HG03521 (cell line): ENCODE measurements at regions not wholly inside any gene's neighbourhood (a gene's known extent, or its start where the extent isn't known, plus 50 kb on each side); places are given as distances from the start of the nearest gene placed in this dataset.

Experiments
- ATAC-seq: cut with Tn5 transposase; IDR thresholded peaks from one replicate; pipeline ENCODE4 v1.9.1; 2021; ENCODE audit warnings: mild to moderate bottlenecking, moderate library complexity; ENCODE audit not compliant: unreplicated experiment

DNA sequence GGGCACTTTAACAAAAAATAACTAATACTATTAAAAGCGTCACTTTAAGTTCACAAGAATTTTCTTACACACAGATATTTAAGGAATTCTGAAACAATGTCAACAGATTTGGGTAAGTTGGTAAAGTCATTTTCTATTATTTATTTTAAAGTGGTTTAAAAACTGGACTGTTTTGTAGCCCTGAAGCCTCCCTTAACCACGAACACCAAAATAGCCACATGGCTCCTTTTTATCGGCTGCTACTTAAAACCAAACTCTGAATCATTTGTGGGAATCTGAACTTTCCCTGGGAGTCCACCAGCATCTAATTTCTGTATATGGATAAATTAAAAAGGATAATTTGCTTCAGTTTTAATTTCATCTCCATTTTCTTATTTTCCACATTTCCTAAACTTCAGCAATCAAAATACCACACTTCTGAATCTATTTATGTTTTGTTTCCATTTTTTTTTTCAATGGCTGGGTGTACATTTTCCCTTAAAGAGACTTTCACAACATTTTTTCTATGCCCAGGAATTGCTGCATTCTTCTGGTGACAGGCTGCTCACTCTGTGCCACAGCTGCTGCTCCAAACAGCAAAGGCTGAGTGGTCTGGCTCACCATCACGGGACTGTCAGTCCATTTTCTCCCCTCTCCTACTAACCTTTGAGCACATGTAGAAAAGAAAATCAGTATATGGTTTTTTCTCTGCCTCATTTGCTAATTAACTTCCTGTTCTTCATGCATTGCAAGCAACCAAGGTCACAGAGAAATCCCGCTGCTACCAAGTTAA, 255.5 kb upstream of the KCNJ16 start:
- no peak for ATAC-seq

DNA sequence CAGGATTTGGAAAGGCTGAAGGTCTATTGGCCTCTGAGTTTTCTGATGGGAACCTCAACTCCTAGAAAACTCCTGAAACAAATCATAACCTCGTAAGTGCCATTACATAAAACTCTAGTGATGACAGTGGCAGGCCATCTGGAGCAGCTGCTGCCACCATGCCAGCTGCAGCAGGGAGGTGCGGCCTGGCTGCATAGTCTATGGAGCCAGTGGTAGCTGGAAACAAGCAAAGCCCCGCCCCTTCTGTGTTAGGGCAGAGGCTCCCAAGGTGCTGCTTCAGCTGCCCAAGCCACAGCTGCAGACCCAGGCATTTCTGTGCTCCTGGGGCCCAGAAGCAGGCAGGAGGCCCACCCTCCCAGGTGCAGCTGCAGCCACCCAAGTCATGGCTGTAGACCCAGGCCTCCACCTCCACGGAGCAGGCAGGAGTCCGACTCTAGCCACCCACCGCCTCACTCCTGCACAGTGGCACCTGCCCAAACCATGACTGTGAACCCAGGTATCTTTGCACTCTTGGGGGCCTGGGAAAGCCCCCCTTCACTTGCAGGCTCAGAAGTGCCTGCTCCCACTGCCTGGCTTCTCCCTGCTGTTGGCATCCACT, 254.1 kb upstream of the KCNJ16 start:
- no peak for ATAC-seq

DNA sequence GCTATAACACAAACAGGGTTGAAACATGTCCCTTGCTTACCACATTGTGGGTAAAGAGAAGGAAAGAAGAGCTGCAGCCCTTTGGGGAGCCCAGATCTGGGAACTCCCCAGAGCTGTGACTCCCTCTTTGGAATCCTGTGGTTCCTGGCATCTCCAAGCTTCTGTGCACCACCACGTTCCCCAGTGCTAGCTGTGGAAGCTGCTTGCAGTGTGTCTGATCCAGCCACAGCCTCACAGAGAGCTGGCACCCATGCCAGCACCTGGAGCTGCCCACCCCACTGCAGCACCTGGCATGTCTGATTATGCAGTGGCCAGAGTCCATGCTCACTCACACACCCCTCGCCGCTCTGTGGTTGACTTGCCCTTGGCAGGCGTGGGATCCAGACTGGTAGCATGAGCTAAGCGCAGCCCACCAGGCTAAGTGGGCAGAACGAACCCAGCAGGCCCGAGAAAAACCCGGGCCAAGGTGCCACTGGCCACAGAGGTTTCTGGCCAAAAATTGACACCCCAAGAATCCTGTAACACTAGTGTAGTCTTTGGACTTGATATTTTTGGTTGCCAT, 252.6 kb upstream of the KCNJ16 start:
- no peak for ATAC-seq

DNA sequence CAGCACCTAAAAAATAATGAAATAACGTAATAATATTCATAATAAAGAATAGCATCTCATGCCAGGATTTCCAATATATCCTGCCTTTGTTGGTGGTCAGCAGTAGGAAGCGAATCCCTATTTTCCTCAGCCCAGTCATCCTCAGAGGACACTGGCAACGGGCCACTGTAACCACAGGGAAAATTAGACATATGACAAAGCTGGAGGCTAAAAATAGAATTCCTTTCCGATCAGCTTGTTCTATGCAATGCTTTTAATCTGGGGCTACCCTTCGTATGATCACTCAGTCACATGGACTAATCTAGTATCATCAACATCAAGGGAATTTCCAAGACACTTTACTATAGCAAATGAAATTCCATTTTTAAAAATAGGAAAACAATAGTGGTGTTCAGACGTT, 246.9 kb upstream of the KCNJ16 start:
- no peak for ATAC-seq

DNA sequence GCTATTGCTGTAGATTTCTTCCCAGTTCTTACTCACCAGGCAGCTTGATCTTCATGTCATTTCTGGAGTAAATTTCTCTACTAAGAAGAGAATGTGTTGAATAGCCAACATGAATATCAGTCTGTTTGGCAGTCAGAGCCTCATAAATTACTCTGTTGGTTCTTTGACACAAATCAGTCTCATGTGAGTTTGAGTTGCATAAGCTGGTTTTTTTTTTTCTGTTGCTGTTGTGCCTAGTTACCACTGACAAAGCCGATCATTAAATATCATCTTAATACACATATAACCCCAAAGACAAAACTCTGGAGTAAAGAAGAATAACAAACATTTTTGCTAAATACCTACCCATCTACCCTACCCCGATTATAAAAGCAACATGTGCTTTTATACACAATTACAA, 240.5 kb upstream of the KCNJ16 start:
- ATAC-seq: no peak

DNA sequence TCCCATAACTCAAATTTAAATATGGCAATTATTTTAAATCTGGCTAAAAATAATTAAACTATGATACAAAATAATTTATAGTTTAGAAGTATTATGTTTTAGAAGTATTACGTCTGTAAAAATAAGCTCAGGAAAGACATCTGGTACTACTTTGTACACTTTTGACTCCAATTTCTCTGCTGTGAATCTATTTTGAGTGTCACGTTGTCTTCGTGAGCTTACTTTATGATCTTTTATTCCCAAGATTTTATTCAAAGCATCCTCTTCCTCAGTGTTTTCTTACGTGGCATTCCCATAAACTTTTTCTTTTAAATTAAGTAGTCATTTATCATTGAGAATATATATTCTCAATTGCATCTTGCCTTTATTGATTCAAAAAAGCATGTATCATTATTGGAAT, 223.3 kb upstream of the KCNJ16 start:
- ATAC-seq: no peak

DNA sequence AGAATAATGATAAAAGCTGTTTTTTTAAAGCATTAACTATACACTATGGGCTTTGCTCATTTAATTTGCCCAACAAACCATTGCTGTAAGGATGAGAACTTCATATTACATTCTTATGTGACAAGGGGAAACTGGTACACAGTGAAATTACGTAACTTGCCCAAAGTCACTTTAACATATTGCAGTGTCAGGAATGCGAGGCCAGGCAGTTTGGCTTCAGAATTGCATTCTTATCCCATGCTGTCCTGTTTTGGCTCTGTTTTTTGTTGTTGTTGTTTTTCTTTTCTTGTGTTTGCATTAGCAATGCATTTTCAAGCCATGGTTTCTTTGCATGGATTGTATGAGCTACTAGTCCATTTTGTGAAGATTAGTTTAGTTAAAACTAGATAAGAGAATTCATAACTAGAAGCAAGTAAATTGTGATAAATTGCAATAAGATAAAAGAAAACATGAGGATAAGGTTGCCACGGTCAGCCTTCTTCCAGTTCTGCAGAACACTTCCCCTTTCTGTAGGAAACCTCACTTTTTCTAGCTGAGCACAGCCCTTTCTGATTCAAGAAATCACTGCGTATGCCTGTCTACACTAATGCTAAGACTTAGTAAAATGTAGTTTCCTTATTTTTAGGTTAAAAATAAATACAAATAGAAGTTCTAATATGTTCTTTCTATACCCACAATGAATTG, 221.3 kb upstream of the KCNJ16 start:
- no peak for ATAC-seq

DNA sequence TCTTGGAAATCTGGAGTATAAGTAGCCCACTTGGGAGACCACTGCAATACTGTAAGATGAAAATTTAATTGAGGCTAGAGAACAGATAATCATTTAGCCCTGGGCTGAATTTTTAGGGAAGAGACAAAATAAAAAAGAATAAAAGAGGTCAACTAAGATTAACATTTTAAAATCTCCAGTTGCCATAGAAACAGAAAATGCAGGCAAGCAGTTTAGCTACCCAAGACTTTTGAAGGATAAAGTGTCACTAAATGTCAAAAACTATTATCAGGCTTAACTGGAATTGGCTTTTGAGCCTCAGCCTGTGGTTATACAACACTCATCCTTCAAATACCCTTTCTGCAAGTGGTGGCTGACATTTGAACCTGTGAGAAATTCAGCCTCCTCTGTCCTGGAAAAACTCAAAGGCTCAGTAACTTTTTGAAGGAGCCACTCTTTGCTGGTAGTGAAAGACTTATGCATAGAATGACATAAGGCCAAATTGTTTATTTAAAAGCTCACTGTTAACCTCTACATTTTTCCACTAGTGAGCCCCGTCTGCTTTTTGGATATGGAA, 220.7 kb upstream of the KCNJ16 start:
- no peak for ATAC-seq

DNA sequence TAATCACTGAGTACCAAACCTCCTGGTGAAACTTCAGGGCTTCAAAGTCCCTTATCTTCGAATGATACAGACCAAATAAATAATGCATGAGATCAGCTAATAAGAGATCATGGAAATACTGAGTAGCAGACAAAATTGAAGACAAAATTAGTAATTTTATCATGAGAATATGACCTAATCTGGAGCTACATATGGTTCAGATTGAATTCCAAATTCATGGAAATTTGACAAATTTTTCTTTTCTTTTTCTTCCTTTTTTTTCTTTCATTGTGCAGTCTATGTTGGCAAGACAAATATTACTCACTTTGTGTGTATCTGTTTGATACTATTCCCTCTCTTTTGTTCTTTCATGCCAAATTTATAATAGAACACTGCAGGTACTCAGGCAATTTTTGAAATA, 218.1 kb upstream of the KCNJ16 start:
- ATAC-seq: no peak

DNA sequence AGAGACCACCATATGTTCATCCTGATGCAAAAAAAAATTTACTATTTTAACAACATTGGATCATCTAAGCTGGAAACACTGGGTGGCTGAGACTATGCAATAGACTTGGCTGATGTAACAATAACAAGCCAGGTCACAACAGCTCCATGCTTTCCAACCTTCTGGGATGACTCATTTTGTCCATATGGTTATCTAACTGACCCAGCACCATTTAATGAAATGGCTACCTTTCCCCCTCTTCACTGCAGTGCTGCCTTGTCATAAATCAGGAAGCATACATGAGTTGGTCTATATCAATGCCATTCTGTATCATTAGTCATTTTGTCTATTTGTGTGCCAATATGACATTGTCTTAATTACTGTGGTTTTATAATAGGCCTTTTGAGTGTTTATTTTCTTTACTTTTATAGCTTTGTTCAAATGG, 217.6 kb upstream of the KCNJ16 start:
- ATAC-seq: no peak

DNA sequence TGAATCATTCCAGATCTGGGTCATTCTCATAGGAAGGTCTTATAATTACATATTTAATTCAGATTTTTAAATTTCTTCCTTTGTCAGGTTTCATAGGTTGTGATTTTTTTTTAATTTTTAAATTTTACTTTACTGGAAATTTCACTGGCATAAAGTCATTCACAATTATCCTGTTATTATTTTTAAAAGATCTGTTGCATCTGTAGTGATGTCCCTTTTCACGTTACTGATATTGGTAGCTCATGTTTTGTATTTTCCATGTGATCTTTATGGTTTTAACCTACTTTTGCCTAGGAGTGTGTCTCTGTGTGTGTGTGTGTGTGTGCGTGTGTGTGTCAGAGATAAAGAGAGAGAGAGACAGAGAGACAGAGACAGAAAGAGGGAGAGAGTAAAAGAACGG, 216.6 kb upstream of the KCNJ16 start:
- ATAC-seq: no peak

DNA sequence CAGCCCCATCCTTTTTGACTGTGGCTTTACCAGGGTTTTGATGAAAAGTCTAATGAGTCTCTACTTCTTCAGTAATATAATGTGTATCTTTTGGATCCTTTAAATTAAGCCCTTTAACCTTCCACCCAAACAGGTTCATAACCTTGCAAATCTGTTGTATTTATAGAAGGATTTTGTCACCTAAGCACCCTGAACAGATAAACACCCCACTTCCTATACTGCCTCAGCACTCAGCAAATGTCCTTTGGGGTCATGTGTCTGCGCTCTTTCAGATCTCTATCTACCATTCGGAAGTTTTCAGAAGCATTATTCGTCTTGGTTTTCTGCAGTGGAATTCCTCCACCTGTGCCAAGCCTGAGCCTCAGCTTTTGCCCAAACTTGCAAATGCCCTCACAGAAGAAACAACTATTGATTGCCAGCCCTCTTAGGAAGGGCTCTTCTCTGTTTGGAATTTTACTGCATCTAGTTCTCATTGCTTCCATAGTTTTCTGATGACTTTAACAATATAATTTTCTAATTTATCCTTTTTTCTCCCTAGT, 214.8 kb upstream of the KCNJ16 start:
- ATAC-seq: no peak

DNA sequence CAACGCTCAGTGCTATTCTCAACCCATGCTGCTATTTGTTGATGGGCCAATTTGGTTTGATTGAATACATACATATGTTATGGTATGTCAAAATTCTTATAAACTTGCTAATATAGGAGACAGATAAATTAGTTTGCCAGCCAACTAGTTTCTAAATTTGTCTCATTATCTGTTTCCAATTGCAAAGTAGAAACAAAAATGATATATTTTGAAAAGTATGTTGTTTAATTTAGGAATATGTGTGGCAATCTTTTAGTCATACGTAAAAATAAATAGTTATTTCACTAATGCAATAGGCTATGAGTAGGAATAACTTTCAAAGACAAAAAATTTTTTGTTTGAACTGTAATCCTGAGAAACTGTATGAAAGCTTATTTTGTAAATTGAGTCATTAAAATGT, 210.6 kb upstream of the KCNJ16 start:
- no peak for ATAC-seq

DNA sequence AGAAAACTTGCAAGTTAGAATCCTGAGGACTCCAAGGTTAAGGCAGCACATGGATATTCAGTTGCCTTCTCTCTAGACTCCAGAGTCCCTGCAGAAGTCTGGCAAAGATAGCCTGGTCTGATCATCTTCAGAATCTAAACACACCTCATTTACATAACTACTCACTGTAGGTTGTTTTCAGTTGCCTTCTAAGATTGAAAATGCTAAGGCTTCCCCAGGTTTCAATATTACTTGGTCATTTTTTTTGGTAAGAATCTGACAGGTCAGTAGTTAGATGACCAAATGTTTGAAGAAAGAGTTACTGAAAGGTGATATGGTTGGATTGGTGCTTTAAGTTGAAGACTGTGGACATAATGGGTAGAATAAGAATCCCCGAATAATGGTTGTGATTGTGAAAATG, 205.4 kb upstream of the KCNJ16 start:
- ATAC-seq: peak; percentile 65

DNA sequence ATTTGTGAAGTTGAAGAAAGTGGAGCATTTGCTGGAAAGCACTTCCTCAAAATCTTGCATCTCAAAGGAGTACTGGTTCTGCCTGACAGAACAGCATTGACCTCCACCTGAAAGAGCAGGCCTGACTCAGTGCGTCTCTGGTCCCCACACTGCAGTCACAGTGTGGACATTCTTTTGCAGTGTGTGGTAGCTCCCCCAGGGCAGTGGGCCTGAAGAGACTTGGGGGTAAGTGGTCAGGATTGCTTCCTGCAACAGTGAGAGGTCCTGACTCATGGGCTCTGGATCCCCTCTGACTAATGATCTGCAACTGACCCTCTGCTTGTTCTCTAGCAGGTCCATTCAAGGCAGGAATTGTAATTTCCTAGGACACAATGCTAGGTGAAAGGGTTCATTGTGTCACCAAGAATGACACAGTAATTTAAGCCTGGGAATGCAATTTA, 204.9 kb upstream of the KCNJ16 start:
- peak; percentile 51 for ATAC-seq

DNA sequence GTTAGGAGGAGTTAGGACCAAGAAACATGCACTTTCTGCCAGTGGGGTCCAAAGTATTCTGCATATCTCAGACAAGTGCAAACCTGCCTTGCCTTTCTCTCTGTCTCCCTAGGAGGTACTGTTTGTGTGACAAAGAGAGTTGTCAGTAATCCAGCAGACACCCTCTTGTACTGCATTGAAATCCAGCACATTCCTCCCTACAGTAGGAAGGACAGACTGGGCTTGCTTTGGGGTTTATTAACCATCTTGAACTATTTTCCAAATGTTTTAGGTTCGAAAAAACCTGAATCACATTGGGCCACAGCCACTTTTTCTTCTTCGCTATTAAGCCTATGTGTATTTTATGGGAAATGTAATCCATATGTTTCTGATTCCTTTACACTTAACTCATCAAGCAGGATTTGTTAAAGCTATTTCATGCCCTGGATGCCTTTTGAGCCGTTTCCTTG, 204.2 kb upstream of the KCNJ16 start:
- ATAC-seq: no peak

DNA sequence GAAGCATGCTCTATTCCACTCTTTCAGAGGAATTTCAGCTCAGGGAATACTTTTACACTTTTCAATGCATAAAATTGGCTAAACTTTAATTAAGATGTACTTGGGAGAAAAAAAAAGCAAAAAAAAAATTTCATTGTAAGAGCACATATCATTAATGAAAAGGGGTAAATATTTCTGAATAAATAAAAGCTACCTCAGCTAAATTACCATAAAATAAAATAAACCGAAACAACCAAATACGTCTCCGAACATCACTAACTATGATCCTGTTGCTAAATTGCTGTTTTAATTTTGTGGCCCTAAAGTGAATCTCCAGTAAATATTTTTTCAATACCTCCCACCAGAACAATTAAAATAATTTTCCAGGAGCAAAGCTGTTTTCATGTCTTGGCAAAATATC, 203.7 kb upstream of the KCNJ16 start:
- no peak for ATAC-seq

DNA sequence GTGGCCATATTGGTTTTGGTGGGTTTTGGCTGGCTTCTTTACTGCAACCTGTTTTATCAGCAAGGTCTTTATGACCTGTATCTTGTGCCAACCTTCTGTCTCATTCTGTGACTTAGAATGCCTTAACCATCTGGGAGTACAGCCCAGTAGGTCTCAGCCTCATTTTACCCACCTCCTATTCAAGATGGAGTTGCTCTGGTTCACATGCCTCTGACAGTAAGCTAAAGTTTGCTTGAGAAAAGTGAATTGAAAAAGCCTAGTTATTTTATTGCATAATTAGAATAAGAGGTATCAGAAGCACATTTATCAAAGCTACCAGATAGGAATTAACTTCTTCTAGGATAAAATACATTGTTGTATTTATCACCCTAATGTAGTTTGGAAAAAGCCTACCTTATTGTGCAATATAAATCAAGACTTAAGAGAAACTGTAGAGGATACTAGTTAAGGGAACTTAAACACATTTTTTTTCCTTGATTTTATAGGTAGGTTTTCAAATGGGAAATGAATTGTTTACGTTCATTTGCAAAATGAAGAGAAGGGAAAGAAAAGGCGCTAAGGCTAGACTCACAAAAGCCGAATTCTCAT, 202.3 kb upstream of the KCNJ16 start:
- ATAC-seq: no peak

DNA sequence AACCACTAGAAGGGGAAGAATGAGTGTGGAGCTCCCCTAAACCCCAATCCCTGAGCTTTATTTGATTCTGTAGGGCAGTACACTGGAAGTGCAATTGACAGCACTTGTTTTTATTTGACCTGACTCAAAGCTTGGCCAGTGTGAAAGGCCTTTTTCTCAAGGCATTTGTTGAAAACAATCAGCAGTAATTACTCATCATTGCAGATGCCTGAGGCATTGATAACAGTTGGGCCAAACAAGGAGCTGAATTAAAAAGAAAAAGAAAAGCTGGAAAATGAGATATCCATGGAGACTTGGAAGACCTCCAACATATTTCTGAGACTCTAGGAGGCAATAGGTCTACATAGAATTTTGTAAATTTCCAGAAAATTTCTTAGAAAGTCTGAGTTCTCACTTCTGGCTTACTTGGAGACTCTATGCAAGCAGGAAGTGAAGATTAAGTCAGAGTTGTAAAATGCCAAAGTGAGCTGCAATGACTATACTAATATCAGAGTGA, 200.8 kb upstream of the KCNJ16 start:
- ATAC-seq: no peak

DNA sequence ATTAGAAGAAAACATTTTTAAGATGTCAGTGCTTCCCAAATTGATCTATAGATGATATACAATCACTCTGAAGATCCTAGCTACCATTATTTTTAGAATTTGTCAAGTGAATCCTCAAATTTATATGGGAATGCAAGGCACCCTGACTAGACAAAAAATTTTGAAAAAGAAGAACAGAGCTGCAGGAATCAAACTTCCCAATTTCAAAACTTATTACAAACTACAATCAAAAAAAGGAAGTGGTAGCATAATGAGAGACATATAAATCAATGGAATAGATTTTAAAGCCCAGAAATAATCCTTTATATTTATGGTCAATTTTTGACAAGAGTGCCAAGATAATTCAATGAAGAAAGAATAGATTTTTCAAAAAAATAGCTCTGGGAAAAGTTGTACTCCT, 198.3 kb upstream of the KCNJ16 start:
- ATAC-seq: no peak

DNA sequence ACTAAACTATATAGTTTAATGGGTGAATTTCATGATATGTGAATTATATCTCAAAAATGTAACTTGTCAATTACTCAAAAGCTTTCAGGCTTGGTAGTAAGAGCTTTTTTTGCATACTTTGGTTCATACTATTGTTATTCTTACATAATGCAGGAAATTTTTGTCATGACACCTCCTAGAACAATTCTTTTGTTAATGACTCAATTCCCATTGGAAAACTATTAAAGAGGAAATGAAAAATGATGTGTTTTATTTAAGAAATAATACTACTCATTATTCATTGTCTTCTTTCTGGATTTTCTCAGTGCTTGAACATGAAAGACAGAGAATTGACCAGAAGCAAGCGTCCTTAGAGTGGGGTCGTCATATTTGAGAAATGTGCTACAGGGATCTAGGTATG, 196.4 kb upstream of the KCNJ16 start:
- ATAC-seq: no peak
